Iris pigment epithelial cell (primary cell): ENCODE measurements at regions not wholly inside any gene's neighbourhood (a gene's known extent, or its start where the extent isn't known, plus 50 kb on each side); places are given as distances from the start of the nearest gene placed in this dataset.
"Not testable (repeated sequence)": the region's sequence is repeated elsewhere in the genome, so short reads cannot be mapped to it uniquely, and the experiment has no call there.

Experiments used
- DNase-seq: peaks from one replicate; pipeline ENCODE4 v3.0.0-alpha.2; 2011; ENCODE audit warnings: low read depth

GRCh38 chr18:65998971-65999700 is 248.3 kb downstream of the CDH7 start:
- not testable (repeated sequence) for DNase-seq

DNA sequence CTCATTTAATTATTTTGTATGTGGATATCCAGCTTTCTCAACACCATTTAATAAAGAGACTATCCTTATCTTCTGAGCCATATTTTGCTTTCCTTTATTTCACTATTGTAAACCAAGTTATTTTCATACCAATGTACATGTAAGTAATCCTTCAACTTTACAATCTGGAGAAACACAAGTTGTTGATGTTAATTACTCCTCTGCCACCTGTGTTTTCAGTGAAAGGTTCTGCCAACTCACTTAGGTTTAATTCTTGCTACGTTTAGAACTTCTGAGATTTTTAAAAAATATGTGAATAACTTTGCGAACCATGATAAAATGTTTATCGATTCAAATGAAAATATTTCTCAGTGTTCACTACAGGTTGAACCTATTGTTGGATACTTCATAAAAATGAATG is 244.4 kb downstream of the CDH7 start:
- DNase-seq, result no peak

DNA sequence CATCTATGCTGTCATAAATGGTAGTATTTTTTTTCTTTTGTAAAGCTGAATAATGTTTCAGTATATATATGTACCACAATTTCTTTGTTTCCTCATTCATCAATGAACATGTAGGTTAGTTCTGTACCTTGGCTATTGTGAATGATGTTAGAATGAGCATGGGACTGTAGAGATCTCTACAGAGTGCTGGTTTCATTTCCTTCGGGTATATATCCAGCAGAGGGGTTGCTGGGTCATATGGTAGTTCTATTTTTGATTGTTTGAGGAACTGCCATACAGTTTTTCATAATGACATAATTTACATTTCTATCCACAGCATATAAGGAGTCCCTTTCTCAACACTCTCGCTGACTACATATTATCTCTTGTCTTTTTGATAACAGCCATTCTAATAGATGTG is 243.5 kb downstream of the CDH7 start:
- no peak for DNase-seq

DNA sequence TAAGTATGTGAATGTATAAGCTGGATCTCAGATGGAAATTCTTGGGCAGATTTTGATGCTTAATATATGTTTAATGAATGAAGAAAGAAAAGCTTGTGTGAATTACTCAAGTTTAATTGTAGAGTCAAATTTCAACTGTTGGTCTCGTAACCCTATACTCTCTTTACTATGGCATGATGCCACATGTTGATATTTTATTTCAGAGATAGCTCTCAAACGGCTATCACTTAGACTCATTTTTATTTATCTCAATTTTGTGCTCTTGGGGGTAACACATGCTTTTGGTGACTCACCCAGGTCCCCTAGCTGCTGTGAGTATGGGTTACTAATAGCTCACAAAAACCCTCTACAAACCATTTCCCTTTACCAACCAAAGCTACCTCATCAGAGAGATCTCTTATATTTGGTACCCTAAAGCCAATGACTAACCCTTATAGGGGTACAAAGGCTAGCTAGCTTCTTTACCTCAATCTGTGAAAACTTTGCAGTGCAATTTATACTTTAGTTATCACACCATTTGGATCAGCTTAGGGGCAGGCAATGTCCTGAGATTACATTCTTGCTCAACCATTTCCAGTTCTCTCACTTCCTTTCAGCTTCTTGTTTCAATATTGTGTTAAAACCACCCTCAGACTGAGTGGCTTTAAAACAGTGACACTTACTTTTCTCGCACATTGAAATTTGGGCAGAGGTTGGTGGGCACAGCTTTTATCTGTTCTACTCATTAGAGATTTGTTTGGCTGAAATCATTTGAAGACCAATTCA is 240.3 kb downstream of the CDH7 start:
- DNase-seq, result no peak

DNA sequence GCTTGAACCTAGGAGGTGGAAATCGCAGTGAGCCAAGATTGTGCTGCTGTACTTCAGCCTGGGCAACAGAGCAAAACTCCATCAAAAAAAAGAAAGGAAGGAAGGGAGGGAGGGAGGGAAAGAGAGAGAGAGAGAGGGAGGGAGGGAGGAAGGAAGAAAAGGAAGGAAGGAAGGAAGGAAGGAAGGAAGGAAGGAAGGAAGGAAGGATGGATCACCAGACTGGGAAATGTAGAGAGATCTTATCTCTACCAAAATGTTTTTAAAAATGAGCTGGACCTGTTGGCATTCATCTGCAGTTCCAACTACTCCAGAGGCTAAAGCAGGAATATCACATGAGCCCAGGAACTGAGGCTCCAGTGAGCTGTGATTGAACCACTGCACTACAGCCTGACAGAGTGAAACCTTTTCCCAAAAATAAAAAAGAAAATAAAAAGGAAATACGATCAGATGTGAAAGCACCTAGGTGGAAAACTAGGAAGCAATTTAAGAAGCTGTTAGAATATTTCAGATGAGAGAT is 239.4 kb downstream of the CDH7 start:
- DNase-seq, result no peak

GRCh38 chr18:65988972-65989371 is 238.2 kb downstream of the CDH7 start:
- DNase-seq, result no peak

GRCh38 chr18:65988386-65988785 is 237.6 kb downstream of the CDH7 start:
- DNase-seq, result no peak

DNA sequence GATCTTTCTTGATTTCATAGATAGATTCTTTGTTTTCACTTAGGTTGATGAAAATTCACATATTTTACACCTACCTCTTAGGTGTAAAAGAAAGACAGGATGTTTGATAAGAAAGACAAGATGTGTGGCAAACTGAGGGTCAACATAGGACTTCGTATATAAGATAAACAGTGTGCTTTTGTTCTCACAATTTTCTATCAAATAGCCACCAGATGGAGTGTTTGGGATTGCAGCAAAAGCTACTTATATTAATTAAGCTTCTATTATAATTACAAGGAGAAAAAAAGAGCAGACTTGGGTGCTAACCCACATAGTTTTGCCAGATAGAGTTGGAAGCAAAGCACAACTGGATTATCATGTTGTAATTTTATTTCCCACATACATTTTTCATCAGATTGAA is 232.9 kb downstream of the CDH7 start:
- DNase-seq, result no peak

DNA sequence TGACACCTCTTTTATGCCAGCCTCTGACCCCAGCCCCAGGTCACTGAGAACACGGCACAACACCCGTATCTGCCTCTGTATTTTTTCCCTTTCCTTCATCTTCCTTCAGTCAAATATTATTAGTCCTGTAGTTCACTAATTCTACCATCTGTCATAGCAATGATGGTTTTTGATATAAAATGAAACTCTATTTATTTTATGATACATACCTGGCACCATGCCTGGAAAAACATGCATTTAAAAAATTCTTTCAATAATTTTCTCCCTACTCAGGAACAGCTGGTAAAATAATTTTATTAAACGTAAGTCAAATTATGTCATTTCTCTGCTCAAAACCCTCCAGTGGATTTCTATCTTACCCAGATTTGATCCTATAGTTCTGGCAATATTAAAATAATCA is 224.7 kb downstream of the CDH7 start:
- DNase-seq, result peak; percentile 1

- no peak for DNase-seq
Observed at GRCh38 chr18:65974758-65975157, 223.9 kb downstream of the CDH7 start.

- DNase-seq, result no peak
Observed at GRCh38 chr18:65968239-65969004, 217.6 kb downstream of the CDH7 start.

GRCh38 chr18:65955747-65956146 is 204.9 kb downstream of the CDH7 start:
- DNase-seq, result no peak

DNA sequence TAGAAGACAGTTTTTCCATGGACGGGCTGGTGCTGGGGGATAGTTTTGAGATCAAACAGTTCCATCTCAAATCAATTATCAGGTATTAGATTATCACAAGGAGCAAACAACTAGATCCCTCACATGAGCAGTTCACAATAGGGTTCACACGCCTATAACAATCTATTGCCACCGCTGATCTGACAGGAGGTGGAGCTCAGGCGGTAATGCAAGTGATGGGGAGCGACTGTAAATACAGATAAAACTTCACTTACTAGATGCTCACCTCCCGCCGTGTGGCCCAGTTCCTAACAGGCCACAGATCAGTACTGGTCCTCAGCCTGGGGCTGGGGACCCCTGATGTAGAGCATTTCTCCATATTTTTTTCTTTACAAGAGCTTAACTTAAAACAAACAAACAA is 203.6 kb downstream of the CDH7 start:
- DNase-seq, result no peak

DNA sequence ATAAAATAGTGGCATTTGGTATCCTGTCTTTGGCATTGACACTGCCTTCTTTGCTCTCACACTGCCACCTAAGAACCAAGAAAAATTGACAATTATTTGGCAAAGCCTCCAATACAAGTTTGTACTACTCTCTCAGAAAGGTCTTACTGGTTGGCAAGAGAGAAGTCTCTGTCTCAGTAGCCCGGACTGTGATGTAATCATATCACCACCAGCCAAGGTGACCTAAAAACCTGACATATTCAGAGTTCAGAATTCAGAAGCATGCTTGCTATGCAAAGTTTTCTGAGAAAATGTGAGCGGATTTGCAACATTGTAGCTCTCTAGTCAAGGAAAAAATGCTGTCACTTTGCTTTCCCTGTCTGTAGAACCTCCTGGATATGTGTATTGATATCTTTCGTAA is 196.0 kb downstream of the CDH7 start:
- no peak for DNase-seq

DNA sequence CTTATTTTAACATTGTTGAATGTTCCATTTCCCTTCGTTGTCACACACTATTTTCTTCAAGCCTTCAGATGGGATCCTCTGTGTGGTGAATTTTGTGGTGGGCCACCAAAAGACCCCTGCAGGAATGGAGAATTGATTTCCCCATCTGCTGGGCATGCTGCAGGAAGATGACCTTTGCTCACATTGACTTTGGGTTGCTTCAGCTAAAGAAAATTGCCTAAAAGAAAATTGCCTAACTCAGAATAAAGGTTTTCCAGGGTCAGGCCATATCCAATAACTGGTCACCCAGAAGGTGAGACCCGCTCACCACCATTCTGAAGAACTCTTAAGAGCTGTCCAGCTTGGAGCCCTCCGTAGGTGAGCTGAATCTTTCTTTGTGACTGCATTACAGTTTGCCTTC is 192.5 kb downstream of the CDH7 start:
- no peak for DNase-seq

GRCh38 chr18:65942854-65943253 is 192.0 kb downstream of the CDH7 start:
- DNase-seq, result no peak

DNA sequence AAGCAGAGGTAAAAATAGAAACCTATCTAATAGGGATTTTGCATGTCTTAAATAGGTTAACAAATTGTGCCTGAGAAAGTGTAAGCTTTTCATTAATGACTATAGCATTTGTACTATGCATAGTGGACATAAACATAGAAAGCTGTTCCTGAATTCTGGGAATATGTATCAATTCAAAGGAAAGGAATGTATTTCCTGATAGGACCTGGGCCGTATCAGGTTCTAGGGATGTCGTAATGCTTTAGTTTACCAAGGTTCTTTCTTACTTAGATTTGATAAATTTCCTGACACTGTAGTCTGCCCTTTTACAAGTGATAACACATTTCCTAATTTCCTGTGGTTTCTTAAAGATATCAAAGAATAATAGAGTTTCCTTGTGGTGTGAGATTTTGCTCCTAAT is 191.3 kb downstream of the CDH7 start:
- no peak for DNase-seq

- DNase-seq, result no peak
Observed at GRCh38 chr18:65941482-65941881, 190.7 kb downstream of the CDH7 start.
